Hepatocyte (in vitro differentiated cells): ENCODE measurements at regions not wholly inside any gene's neighbourhood (a gene's known extent, or its start where the extent isn't known, plus 50 kb on each side); places are given as distances from the start of the nearest gene placed in this dataset.

Experiments used
- DNase-seq: peaks from one replicate; pipeline ENCODE4 v3.0.0-alpha.2; 2016; ENCODE audit warnings: low spot score
- H2AFZ ChIP-seq: fragments of 200-600 bp; sonication (generic); 2 replicates; pipeline ENCODE4 v1.6.0; 2016; ENCODE audit warnings: antibody characterized with exemption, mild to moderate bottlenecking
- H3K27ac ChIP-seq: fragments of 200-600 bp; sonication (generic); 2 replicates; pipeline ENCODE4 v1.5.1; 2016; ENCODE audit warnings: mild to moderate bottlenecking
- H3K27me3 ChIP-seq: fragments of 200-600 bp; sonication (generic); 2 replicates; pipeline ENCODE4 v1.6.1; 2016
- H3K36me3 ChIP-seq: fragments of 200-600 bp; sonication (generic); replicated peaks from 2 replicates; pipeline ENCODE4 v1.5.1; 2016; ENCODE audit warnings: low read depth; ENCODE audit not compliant: insufficient read depth
- H3K4me1 ChIP-seq: fragments of 200-600 bp; sonication (generic); 2 replicates; pipeline ENCODE4 v1.5.1; 2016; ENCODE audit warnings: mild to moderate bottlenecking, moderate library complexity; ENCODE audit not compliant: insufficient read depth
- H3K4me2 ChIP-seq: fragments of 200-600 bp; sonication (generic); 2 replicates; pipeline ENCODE4 v1.6.0; 2016
- H3K4me3 ChIP-seq: fragments of 200-600 bp; sonication (generic); 2 replicates; pipeline ENCODE4 v1.5.1; 2016; ENCODE audit warnings: mild to moderate bottlenecking
- H3K79me2 ChIP-seq: fragments of 200-600 bp; sonication (generic); 2 replicates; pipeline ENCODE4 v1.6.0; 2017; ENCODE audit warnings: mild to moderate bottlenecking
- H3K9me2 ChIP-seq: fragments of 200-600 bp; sonication (generic); replicated peaks from 2 replicates; pipeline ENCODE4 v1.6.0; 2017; ENCODE audit warnings: mild to moderate bottlenecking; ENCODE audit not compliant: insufficient read depth
- H3K9me3 ChIP-seq: fragments of 200-600 bp; sonication (generic); 2 replicates; pipeline ENCODE4 v1.5.1; 2016; ENCODE audit warnings: low read depth, mild to moderate bottlenecking
- H4K20me1 ChIP-seq: fragments of 200-600 bp; sonication (generic); 2 replicates; pipeline ENCODE4 v1.6.0; 2016; ENCODE audit warnings: mild to moderate bottlenecking; ENCODE audit not compliant: insufficient read depth, poor library complexity, severe bottlenecking
- EZH2 ChIP-seq: fragments of 200-600 bp; sonication (generic); IDR thresholded peaks from 2 replicates; pipeline ENCODE4 v1.6.1; 2016; ENCODE audit warnings: antibody characterized with exemption, mild to moderate bottlenecking, borderline replicate concordance
- EZH2phosphoT487 ChIP-seq: fragments of 200-600 bp; sonication (generic); IDR thresholded peaks from one replicate; pipeline ENCODE4 v1.6.1; 2018; ENCODE audit warnings: antibody characterized with exemption, mild to moderate bottlenecking, low read depth, moderate library complexity; ENCODE audit not compliant: unreplicated experiment, severe bottlenecking
- WGBS: methylation state at CpG from one replicate; pipeline ENCODE4 v1.1.6; 2016; ENCODE audit warnings: low lambda C conversion rate; ENCODE audit errors: missing lambda C conversion rate; 5-methylcytosine and 5-hydroxymethylcytosine counted together
- TF ChIP-seq, protein P1 (sequence below): fragments of 200-600 bp; sonication (generic); IDR thresholded peaks from 2 replicates; pipeline ENCODE4 v1.5.1; 2016; ENCODE audit warnings: antibody characterized with exemption, mild to moderate bottlenecking; ENCODE audit not compliant: poor library complexity

DNA sequence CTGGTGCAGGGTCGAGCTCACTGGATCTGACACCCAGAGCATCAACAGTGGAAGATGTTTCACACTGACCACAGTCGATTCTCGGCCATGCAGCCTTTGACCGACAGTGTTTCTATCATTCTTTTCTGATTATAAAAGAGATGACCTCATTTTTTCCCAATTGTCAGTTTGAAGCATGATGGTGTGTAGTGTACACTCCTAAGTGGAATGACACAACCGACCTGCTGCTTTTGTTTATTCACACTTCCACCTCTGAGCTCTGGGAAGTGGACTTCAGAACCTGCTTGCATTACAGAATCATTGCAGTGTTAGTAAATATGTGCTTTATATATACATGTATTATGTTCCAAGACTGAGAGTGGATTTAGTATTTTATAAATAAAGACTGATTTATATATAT is 128.6 kb downstream of the IRX2 start:
- no peaks in the 10 kb centered on the region for H3K79me2 ChIP-seq
- no peaks in the 10 kb centered on the region for H3K36me3 ChIP-seq
- no peaks in the 10 kb centered on the region for H3K27me3 ChIP-seq
- H3K4me1 ChIP-seq, result no peaks in the 10 kb centered on the region
- WGBS, result 83% methylated on average over 5 of the region's 5 CpGs
- H3K4me2 ChIP-seq, result no peak overlapping the region
- no peaks in the 10 kb centered on the region for H3K9me2 ChIP-seq
- no peak for TF ChIP-seq EZH2
- no peak for TF ChIP-seq EZH2phosphoT487
- TF ChIP-seq, protein P1, sequence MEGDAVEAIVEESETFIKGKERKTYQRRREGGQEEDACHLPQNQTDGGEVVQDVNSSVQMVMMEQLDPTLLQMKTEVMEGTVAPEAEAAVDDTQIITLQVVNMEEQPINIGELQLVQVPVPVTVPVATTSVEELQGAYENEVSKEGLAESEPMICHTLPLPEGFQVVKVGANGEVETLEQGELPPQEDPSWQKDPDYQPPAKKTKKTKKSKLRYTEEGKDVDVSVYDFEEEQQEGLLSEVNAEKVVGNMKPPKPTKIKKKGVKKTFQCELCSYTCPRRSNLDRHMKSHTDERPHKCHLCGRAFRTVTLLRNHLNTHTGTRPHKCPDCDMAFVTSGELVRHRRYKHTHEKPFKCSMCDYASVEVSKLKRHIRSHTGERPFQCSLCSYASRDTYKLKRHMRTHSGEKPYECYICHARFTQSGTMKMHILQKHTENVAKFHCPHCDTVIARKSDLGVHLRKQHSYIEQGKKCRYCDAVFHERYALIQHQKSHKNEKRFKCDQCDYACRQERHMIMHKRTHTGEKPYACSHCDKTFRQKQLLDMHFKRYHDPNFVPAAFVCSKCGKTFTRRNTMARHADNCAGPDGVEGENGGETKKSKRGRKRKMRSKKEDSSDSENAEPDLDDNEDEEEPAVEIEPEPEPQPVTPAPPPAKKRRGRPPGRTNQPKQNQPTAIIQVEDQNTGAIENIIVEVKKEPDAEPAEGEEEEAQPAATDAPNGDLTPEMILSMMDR, result no peak
- H3K4me3 ChIP-seq, result no peak overlapping the region
- no peak for DNase-seq
- H2AFZ ChIP-seq, result no peak overlapping the region
- no peak overlapping the region for H3K27ac ChIP-seq
- no peaks in the 10 kb centered on the region for H3K9me3 ChIP-seq
- H4K20me1 ChIP-seq, result no peaks in the 10 kb centered on the region

DNA sequence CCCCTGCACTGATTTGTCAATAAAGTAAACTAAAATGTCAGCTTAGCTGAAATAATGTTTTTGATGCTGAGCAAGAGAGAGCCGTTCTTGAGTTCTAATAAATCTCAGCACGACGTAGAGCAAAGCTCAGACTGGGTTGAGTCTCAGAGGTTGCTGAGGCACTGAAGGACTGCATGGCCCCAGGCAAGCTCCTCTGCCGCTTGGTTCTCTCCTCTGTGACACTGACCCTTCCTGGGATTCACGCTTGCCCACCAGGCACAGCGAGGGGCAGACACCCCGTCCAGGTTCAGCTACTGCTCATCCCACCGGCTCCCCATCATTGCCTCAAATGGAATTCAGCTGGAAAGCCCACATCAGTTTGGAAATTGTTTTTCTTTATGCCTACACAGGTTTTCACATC is 129.8 kb downstream of the IRX2 start:
- Histone ChIP-seq H3K4me2 (no peak overlapping the region), H3K36me3 (no peaks in the 10 kb centered on the region), H3K9me3 (no peaks in the 10 kb centered on the region), H3K4me1 (no peaks in the 10 kb centered on the region), H4K20me1 (no peaks in the 10 kb centered on the region), H3K79me2 (no peaks in the 10 kb centered on the region), H3K9me2 (no peaks in the 10 kb centered on the region), H3K27ac (no peak overlapping the region), H2AFZ (no peak overlapping the region), H3K27me3 (no peaks in the 10 kb centered on the region), H3K4me3 (no peak overlapping the region)
- TF ChIP-seq EZH2 (no peak), EZH2phosphoT487 (no peak)
- TF ChIP-seq, protein P1, result no peak
- DNase-seq, result no peak
- WGBS, result 82% methylated on average over 8 of the region's 8 CpGs

DNA sequence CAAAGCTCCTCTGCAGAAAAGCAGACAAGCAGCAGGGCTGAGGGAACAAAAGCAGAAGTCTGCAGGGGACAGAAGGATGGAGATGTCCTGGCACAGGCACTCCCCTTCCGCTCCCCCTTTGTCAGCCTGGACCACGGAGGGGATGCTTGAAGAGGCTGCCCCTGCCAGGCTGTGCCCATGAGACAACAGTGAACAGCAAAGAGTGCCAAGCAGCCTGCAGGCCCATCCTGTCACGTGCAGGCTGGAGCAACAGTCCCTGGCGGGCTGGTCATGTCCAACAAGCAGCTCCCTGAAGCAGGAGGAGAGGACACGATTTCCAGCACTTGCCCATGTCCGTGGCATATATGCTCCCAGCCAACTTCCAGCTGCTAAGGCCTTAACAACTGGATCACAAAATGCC is 132.3 kb downstream of the IRX2 start:
- Histone ChIP-seq H3K27ac (no peak overlapping the region), H3K36me3 (no peaks in the 10 kb centered on the region), H3K27me3 (no peaks in the 10 kb centered on the region), H3K9me3 (no peaks in the 10 kb centered on the region), H3K4me2 (no peak overlapping the region), H2AFZ (no peak overlapping the region), H4K20me1 (no peaks in the 10 kb centered on the region), H3K79me2 (no peaks in the 10 kb centered on the region), H3K9me2 (no peaks in the 10 kb centered on the region), H3K4me3 (no peak overlapping the region), H3K4me1 (no peaks in the 10 kb centered on the region)
- no peak for TF ChIP-seq EZH2
- TF ChIP-seq, protein P1, result no peak
- WGBS, result 78% methylated on average over 6 of the region's 6 CpGs
- no peak for DNase-seq

DNA sequence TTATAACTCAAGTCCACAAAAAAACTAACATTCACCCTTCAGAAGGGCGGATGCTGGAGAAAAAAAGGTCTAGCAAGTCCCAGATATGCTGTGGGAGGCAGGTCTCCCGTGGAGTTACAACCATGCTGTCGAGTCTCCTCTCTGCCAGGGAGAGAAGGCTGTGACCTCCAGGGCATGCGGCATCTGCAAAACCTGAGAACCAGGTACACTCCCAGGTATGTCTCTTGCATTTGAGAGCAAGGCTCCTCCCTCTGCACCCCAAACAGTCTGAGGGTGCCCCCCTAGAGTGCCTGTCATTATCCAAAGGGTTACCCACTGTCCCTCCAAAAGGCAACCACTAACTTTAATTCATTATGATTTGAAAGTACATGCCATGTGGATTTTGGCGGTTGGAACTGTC is 134.0 kb downstream of the IRX2 start:
- Histone ChIP-seq H3K27me3 (no peaks in the 10 kb centered on the region), H3K79me2 (no peaks in the 10 kb centered on the region), H3K36me3 (no peaks in the 10 kb centered on the region), H2AFZ (no peak overlapping the region), H3K4me1 (no peaks in the 10 kb centered on the region), H3K4me3 (no peak overlapping the region), H3K9me3 (no peaks in the 10 kb centered on the region), H3K9me2 (no peaks in the 10 kb centered on the region), H4K20me1 (no peaks in the 10 kb centered on the region), H3K27ac (no peak overlapping the region), H3K4me2 (no peak overlapping the region)
- no peak for DNase-seq
- TF ChIP-seq, protein P1, result no peak
- TF ChIP-seq EZH2 (no peak), EZH2phosphoT487 (no peak)
- 92% methylated on average over 5 of the region's 5 CpGs for WGBS
